PC-9 (cell line): ENCODE measurements at regions not wholly inside any gene's neighbourhood (a gene's known extent, or its start where the extent isn't known, plus 50 kb on each side); places are given as distances from the start of the nearest gene placed in this dataset.

Experiments
- EZH2 ChIP-seq: fragments of 200-600 bp; sonication (generic); IDR thresholded peaks from 2 replicates; pipeline ENCODE4 v1.8.0; 2017; ENCODE audit warnings: antibody characterized with exemption, low read depth
- TF ChIP-seq, protein P1 (sequence below): fragments of 200-600 bp; sonication (generic); conservative IDR thresholded peaks from 2 replicates; pipeline ENCODE4 v1.6.1; 2017; ENCODE audit warnings: mixed run types, antibody characterized with exemption, mild to moderate bottlenecking, moderate library complexity

GRCh38 chr7:145511004-145511403 lies 605.6 kb upstream of the CNTNAP2 start:
- TF ChIP-seq, protein P1, sequence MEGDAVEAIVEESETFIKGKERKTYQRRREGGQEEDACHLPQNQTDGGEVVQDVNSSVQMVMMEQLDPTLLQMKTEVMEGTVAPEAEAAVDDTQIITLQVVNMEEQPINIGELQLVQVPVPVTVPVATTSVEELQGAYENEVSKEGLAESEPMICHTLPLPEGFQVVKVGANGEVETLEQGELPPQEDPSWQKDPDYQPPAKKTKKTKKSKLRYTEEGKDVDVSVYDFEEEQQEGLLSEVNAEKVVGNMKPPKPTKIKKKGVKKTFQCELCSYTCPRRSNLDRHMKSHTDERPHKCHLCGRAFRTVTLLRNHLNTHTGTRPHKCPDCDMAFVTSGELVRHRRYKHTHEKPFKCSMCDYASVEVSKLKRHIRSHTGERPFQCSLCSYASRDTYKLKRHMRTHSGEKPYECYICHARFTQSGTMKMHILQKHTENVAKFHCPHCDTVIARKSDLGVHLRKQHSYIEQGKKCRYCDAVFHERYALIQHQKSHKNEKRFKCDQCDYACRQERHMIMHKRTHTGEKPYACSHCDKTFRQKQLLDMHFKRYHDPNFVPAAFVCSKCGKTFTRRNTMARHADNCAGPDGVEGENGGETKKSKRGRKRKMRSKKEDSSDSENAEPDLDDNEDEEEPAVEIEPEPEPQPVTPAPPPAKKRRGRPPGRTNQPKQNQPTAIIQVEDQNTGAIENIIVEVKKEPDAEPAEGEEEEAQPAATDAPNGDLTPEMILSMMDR, result no peak
- TF ChIP-seq EZH2, result no peak
